ENCODE measurements at regions not wholly inside any gene's neighbourhood (a gene's known extent, or its start where the extent isn't known, plus 50 kb on each side); places are given as distances from the start of the nearest gene placed in this dataset.

DNA sequence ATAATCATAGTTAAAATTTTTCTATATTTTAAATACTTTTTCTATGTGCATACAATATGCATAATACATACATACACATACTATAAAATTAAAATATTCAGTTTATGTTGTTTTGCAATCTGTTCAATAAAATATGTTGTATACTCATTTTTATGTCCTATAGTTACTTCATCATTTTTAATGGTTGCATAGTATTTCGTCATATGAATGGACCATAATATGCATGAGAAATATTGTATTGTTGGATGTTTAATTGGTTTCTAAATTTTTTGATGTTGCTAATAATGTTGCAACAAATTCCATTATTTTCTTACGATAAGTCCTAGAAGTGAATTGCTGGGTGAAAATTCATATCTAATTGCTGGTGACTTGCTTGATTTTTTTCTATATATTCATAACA is 211.5 kb upstream of the GCFC2 start:
- CTCF ChIA-PET = no interaction called here
- TF ChIP-seq NR1H2 (CRISPR knock-in tag; IDR thresholded peaks at IDR 0.05) = no peak
- TF ChIP-seq, protein P1, sequence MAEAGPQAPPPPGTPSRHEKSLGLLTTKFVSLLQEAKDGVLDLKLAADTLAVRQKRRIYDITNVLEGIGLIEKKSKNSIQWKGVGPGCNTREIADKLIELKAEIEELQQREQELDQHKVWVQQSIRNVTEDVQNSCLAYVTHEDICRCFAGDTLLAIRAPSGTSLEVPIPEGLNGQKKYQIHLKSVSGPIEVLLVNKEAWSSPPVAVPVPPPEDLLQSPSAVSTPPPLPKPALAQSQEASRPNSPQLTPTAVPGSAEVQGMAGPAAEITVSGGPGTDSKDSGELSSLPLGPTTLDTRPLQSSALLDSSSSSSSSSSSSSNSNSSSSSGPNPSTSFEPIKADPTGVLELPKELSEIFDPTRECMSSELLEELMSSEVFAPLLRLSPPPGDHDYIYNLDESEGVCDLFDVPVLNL (CRISPR knock-in tag; IDR thresholded peaks at IDR 0.05; ENCODE audit: borderline replicate concordance, low read depth) = no peak
- DNase-seq (ENCODE audit: low spot score) (no peak), ATAC-seq (no peak)
- no peak overlapping the region for H3K4me3 Mint-ChIP-seq
- H3K4me1 Mint-ChIP-seq = peaks cover 22% of the 10 kb centered on the region
- H3K36me3 Mint-ChIP-seq = no peaks in the 10 kb centered on the region
- H3K27ac Mint-ChIP-seq = no peak overlapping the region
- H3K9me3 Mint-ChIP-seq = no peaks in the 10 kb centered on the region
- POLR2A ChIA-PET = no interaction called here
- H3K27me3 Mint-ChIP-seq (ENCODE audit: low read depth) = no peaks in the 10 kb centered on the region

DNA sequence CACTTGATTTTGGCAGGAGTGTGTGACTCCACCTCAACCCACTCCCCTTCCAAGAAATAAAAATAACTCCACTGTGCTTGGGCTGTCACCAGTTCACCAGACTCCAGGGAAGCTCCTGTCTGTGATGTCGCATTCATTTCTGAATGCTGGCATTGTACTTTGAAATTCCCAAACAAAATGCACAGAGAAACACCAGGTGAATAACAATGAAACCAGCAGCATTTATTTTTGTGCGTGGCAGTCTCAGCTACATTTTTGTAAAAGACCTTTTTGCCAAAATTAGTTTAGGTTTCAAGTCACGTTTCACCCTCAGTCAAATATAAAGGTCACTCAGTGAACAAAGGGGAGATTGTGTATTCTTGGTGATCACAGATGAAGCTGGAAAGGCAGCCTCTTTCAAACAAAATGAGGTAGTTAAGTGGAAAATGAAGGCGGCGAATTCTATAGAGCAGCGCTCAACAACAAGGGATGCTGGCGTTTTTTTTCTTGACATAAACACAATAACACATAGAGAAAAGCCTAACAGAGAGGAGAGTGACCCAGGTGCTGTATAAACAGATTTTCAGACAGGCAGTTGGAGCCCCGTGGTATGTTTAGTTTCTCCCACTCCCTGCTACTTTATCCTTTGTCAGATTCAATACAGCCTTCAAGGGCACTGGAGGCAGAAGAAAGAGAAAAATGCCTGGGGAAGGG is 210.3 kb upstream of the GCFC2 start:
- peak; percentile 72 for ATAC-seq
- CTCF ChIA-PET = no interaction called here

GRCh38 chr2:75915851-75916634 is 205.3 kb upstream of the GCFC2 start:
- Mint-ChIP-seq H3K27ac (no peak overlapping the region), H3K36me3 (peaks cover 3% of the 10 kb centered on the region; the same call in 1 of the 2 replicates), H3K4me1 (peaks cover 5% of the 10 kb centered on the region), H3K27me3 (ENCODE audit: low read depth) (no peaks in the 10 kb centered on the region; the same call in 1 of the 2 replicates), H3K9me3 (peaks cover 12% of the 10 kb centered on the region), H3K4me3 (no peak overlapping the region)
- ATAC-seq = no peak
- TF ChIP-seq ZNF232 (CRISPR knock-in tag; IDR thresholded peaks at IDR 0.05) (no peak), ZNF263 (CRISPR knock-in tag; IDR thresholded peaks at IDR 0.05; ENCODE audit: low read depth) (no peak), ZBTB21 (CRISPR knock-in tag; IDR thresholded peaks at IDR 0.05; ENCODE audit: borderline replicate concordance) (no peak), ZNF317 (CRISPR knock-in tag; IDR thresholded peaks at IDR 0.05; ENCODE audit: borderline replicate concordance, low read depth) (no peak), NFYB (CRISPR knock-in tag; conservative IDR thresholded peaks at IDR 0.05; ENCODE audit: low read depth) (no peak), GRHL2 (CRISPR knock-in tag; IDR thresholded peaks at IDR 0.05; ENCODE audit: insufficient replicate concordance, severe bottlenecking) (no peak), SOX15 (CRISPR knock-in tag; IDR thresholded peaks at IDR 0.05) (no peak)
- TF ChIP-seq, protein P2, sequence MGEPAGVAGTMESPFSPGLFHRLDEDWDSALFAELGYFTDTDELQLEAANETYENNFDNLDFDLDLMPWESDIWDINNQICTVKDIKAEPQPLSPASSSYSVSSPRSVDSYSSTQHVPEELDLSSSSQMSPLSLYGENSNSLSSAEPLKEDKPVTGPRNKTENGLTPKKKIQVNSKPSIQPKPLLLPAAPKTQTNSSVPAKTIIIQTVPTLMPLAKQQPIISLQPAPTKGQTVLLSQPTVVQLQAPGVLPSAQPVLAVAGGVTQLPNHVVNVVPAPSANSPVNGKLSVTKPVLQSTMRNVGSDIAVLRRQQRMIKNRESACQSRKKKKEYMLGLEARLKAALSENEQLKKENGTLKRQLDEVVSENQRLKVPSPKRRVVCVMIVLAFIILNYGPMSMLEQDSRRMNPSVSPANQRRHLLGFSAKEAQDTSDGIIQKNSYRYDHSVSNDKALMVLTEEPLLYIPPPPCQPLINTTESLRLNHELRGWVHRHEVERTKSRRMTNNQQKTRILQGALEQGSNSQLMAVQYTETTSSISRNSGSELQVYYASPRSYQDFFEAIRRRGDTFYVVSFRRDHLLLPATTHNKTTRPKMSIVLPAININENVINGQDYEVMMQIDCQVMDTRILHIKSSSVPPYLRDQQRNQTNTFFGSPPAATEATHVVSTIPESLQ (CRISPR knock-in tag; IDR thresholded peaks at IDR 0.05) = no peak
- no peak for DNase-seq (ENCODE audit: low spot score)
- CTCF ChIA-PET = no interaction called here
- POLR2A ChIA-PET = no interaction called here

More for the DNA sequence above, 210.3 kb upstream of the GCFC2 start:
- no peak for DNase-seq (ENCODE audit: low spot score)
- no peak for TF ChIP-seq GTF2I (CRISPR knock-in tag; conservative IDR thresholded peaks at IDR 0.05)
- Mint-ChIP-seq H3K27ac (no peak overlapping the region), H3K27me3 (ENCODE audit: low read depth) (no peaks in the 10 kb centered on the region), H3K4me3 (0 out of 2 replicates have a peak overlapping the region, but pooled peaks have one; percentile 0), H3K4me1 (peaks cover 22% of the 10 kb centered on the region), H3K9me3 (no peaks in the 10 kb centered on the region), H3K36me3 (no peaks in the 10 kb centered on the region)
- POLR2A ChIA-PET = no interaction called here

DNA sequence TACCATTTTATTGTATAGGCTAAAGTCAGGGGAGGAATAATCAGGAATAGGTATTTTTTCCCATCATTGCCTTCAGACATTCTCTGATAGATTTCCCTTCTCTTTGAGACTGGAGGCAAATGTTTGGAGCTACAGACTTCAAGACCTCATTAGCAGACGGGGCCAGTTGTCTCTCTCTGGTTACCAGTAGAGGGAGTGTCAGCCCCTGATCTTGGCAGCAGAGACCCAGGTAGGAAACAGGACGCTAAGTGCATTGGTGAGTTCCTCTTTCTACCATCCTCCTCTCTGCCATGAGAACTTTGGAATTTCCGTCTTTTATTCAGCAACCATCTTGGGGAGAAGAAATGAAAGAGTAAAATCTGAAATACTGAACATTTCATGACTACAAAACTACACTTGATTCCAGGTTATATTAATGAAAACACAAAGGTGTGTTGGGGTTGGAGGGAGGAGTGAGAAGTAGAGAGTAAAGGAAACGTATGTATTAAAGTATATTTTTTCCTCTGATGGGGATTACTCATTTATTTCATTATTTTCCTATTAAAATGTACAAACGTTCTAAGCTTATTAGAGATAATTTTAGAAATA is 186.2 kb upstream of the GCFC2 start:
- peak; percentile 100 for ATAC-seq
- no peaks in the 10 kb centered on the region for H3K36me3 Mint-ChIP-seq
- ChIA-PET POLR2A (no interaction called here), CTCF (interaction anchor here (0.6 to 1.6 kb wide), 15 partner anchors 11 to 703 kb away, joined by 3 to 11 read pairs (median 3); no protein-coding TSS in a partner anchor)
- H3K4me3 Mint-ChIP-seq = no peak overlapping the region
- peaks cover 3% of the 10 kb centered on the region for H3K4me1 Mint-ChIP-seq
- H3K9me3 Mint-ChIP-seq = no peaks in the 10 kb centered on the region
- H3K27me3 Mint-ChIP-seq (ENCODE audit: low read depth) = no peaks in the 10 kb centered on the region; the same call in 1 of the 2 replicates
- TF ChIP-seq, protein P3, sequence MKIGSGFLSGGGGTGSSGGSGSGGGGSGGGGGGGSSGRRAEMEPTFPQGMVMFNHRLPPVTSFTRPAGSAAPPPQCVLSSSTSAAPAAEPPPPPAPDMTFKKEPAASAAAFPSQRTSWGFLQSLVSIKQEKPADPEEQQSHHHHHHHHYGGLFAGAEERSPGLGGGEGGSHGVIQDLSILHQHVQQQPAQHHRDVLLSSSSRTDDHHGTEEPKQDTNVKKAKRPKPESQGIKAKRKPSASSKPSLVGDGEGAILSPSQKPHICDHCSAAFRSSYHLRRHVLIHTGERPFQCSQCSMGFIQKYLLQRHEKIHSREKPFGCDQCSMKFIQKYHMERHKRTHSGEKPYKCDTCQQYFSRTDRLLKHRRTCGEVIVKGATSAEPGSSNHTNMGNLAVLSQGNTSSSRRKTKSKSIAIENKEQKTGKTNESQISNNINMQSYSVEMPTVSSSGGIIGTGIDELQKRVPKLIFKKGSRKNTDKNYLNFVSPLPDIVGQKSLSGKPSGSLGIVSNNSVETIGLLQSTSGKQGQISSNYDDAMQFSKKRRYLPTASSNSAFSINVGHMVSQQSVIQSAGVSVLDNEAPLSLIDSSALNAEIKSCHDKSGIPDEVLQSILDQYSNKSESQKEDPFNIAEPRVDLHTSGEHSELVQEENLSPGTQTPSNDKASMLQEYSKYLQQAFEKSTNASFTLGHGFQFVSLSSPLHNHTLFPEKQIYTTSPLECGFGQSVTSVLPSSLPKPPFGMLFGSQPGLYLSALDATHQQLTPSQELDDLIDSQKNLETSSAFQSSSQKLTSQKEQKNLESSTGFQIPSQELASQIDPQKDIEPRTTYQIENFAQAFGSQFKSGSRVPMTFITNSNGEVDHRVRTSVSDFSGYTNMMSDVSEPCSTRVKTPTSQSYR (CRISPR knock-in tag; IDR thresholded peaks at IDR 0.05) = no peak
- peak; percentile 34; the same call in 1 of the 2 replicates for TF ChIP-seq CTCF (IDR thresholded peaks at IDR 0.05)
- no peak overlapping the region for H3K27ac Mint-ChIP-seq
- DNase-seq (ENCODE audit: low spot score) = peak; percentile 61
